ENCODE measurements at regions not wholly inside any gene's neighbourhood (a gene's known extent, or its start where the extent isn't known, plus 50 kb on each side); places are given as distances from the start of the nearest gene placed in this dataset.

DNA sequence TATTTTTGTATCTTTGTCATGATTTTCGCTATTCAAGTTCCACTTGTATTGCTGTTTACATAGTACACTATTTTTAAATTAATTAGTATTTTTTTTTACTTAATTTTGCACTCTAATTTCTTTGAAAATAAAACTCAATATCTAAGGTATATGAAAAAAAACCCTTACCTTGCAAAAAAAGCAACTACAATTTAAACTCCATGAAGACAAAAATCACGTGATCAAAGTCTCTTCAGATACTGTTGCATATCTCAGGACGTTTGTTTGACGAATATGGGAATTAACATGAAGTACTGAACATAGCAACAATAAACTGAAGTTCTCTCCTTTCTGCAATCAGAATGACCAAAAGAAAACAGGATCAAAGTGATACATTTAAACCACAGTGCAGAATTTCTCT lies 968.4 kb upstream of the SEL1L start:
- TF ChIP-seq CTCF (IDR thresholded peaks at IDR 0.05) (no peak), POLR2A (IDR thresholded peaks at IDR 0.05) (no peak), EP300 (IDR thresholded peaks at IDR 0.05) (no peak)

Data from ovary (tissue), 3 donors.